ENCODE measurements at regions not wholly inside any gene's neighbourhood (a gene's known extent, or its start where the extent isn't known, plus 50 kb on each side); places are given as distances from the start of the nearest gene placed in this dataset.
A peak's percentile ranks its signal among the peaks of the same experiment; 100 is the strongest.

DNA sequence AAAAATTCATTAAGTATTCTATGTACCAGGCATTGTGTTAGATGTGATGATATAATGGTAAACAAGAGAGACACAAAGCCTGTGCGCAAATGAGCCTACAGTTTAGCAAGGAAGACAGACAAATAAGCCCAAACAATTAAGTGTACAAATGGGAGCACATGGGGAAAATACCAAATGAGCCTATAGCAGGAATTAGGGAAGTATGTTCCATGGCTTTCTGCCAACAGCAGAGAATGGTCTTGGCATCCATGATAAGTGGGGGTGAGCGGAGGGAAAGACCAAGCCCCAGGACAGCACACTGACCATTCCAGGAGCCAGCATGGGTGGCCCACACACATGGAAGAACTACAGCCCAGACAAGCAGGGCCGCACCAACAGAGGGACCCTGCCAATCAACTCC lies 369.7 kb downstream of the DEPDC1B start:
- DNase-seq: no peak

DNA sequence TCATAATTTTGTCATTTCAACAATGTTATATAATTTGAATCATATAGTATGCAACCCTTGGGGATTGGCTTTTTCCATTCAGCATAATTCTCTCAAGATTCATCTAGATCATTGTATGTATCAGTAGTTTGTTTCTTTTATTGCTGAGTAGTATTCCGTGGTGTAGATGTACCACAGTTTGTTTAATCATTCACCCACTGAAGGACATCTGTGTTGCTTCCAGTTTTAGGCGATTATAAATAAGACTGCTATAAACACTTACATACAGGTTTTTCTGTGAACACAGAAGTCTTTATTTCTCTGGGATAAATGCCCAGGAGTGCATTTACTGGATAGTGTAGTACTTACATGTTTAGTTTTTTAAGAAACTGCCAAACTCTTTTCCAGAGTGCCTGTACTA lies 374.1 kb downstream of the DEPDC1B start:
- no peak for DNase-seq

DNA sequence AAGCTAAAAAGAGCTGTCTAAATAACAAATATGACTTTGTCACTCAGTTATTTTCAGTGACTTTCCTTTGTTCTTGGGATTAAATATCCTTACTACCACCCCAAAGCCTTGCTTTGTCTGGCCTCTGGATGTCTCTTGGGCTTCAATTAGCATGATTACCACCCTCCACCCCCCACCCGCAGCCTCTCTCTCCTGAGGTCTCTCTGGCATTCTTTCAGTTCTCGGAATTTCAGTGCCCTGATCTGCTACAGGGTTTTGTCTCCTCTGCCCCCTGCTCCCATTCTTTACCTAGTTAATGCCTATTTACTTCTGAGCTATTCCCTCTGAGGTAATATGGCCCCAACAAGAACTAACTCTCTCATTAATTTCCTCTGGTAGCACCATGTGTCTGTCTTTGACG lies 376.4 kb downstream of the DEPDC1B start:
- DNase-seq: no peak

DNA sequence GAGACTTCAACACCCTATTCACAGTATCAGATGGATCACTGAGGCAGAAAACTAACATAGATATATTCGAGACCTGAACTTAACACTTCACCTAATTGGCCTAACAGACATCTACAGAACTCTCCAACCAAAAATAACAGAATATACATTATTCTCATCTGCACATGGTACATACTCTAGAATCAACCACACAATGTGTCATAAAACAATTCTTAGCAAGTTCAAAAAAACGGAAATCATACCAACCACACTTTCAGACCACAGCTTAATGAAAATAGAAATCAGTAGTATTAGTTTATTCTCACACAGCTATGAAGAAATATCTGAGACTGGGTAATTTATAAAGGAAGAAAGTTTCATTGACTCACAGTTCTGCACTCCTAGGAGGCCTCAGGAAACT lies 387.9 kb downstream of the DEPDC1B start:
- DNase-seq: no peak

DNA sequence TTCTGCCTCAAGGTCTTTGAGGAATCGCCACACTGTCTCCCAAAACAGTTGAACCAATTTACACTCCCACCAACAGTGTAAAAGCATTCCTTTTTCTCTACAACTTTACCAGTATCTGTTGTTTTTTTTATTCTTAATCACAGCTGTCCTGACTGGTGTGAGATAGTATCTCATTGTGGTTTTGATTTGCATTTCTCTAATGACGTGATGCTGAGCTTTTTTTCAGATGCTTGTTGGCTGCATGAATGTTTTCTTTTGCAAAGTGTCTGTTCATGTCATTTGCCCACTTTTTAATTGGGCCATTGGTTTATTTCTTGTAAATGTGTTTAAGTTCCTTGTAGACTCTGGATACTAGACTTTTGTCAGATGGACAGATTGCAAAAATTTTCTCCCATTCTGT lies 400.0 kb downstream of the DEPDC1B start:
- no peak for DNase-seq

DNA sequence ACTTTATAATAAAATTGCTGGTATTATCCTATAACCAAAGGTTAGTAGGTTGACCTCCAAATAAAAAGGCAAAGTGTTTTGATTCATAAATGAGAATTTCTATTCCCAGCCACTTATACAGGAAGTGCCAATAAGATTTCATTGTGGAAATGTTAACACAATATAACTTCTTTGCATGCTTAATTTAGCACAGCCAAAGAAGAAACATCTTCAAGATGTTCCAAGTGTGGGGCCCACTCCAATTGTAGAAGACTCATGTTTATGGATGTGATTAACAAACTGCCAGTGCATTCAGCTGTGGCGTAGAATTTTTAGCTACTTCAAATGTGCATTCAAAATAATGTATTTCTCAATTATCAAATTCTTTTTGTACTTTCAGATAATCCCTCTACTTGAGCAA lies 402.3 kb downstream of the DEPDC1B start:
- DNase-seq: no peak

DNA sequence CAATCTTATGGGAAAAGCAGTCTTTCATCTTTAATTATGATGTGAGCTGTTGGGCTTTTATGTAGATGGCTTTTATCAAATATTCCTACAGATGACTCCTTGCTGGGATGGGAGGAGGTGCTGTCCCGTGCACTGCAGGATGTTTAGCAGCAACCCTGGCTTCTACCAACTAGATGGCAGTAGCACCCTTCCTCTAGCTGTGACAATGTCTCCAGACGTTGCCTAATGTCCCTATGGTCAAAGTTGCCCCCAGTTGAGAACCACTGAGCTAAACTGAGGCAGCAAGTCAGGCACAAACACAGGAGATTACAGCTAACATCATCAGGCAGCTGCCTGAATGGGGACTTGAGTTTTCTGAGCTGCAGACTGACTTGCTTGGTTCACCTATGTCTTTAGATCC lies 401.9 kb upstream of the PDE4D start:
- DNase-seq: no peak

DNA sequence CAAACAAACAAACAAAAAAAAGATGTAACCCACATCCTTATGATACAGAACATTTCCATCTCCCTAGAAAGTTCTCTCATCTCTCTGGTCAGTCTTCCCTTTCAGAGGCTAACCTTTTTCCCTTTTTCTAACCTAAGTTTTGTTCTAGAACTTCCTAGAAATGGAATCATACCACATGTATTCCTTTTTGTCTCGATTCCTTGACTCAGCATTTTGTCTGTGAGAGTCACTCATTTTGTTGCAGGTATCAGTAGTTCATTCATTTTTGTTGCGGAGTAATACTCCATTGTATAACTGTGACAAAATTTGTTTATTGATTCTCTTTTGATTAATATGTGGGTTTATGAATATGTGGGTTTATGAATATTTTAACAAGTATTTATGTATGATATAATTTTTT lies 400.0 kb upstream of the PDE4D start:
- no peak for DNase-seq

DNA sequence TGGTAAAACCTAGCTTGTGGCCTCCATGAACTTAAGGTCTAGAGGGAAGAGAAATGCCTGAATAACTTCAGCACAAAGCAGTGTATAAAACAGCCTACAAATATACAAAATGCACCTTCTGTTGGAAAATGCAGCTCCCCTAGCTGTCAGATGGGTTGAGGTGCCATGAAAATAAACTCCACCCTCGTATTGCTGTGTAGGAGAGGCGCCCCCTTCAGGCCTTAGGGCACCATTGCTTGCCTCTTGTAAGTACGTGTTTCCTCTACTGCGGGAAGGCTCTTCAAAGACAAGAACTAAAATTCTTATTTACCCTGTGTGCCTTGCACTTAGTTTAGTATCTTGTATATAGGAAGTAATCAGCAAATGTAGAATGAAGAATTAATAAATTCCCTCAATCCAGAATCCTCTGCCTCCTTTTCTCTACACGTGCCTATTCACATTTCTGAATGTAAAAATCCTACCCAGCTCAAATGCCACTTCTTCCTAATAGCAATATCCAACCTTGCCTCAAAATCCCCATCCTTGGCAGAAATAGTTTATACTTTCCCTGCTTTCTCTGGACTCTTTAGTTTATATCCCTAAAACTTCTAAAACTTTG lies 393.7 kb upstream of the PDE4D start:
- DNase-seq: peak; percentile 1

DNA sequence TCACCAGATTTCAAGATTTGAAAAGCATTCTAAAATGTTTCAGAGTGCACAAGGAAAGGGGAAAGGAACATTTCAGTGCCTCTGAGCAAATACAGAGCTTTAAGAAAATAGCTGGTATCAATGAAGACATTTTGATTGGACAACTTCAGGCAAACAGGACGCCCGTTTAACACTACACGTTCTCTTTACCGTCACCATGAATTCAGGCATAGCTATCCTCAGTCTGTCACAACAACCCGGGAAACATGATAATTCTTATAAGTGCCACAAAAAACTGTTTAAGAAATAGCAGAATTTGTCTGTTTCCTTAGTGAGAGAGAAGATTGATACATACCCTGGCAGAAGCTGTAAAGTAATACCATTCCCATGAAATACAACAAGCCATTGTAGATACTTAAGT lies 392.4 kb upstream of the PDE4D start:
- DNase-seq: no peak

DNA sequence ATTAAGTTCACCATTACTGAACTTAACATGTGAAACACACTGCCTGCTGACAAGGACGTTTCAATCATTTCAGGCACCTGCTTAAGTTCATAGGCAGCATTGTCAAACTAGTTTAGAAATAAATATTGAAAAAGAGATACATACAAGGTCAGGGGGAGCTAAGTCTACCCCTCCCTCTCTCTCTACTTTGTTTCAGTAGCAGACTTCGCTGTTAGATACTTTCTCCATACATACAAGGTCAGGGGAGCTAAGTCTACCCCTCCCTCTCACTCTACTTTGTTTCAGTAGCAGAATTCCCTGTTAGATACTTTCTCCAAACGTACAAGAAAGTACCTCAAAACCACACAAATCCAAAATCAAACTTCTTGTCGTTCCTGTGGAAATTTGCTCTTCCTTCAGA lies 387.4 kb upstream of the PDE4D start:
- DNase-seq: no peak

DNA sequence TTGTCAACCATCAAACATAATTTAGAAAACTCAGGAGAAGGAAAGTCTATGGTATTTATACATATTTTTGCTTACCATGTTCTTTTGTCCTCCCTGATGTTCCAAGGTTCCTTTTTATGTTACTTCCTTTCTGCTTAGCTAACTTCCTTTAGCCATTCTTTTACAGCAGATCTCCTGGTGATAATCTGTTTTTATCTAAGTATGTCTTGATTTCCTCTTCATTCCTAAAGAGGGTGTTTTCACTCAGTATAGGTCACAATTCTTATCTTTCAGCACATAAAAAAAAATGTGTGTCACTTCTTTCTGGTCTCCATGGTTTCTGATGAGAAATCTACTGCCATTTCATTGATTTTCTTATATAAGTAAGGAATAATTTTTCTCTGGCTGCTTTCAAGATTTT lies 384.4 kb upstream of the PDE4D start:
- no peak for DNase-seq

DNA sequence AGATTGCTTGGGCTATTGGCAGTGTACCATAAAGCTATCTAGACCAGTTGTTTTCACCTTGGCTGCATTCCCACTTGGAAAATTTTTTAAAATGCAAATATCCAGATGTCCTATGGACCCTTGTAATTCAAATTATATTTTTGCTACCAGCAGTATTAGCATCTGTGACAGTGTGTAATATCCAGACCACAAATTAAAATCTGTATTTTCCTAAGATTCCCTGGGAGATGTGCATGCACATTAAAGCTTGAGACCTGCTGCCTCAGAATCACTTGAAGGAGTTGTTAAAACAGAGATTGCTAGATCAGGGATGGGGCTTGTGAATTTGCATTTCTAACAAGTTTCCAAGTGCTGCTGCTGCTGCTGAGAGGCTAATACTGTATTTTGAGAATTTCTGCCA lies 381.2 kb upstream of the PDE4D start:
- DNase-seq: no peak

DNA sequence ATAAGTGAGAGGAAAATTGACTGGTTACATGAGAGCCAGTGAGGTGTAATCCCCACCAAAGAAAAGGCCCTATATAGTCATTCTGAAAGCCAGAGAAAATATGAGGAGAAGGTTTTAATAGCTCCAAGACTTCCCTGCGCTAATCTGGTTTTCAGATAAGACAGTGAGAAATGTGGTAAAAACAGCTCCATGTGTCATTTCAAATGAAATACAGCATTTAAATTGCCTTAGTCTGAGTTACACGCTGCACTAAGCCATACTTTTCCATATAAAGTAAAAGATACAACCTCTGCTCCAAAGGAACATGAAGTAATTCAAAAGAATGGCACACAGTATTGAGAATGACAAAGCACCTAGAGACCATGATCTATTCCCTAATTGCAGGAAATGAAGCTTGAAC lies 378.0 kb upstream of the PDE4D start:
- no peak for DNase-seq

DNA sequence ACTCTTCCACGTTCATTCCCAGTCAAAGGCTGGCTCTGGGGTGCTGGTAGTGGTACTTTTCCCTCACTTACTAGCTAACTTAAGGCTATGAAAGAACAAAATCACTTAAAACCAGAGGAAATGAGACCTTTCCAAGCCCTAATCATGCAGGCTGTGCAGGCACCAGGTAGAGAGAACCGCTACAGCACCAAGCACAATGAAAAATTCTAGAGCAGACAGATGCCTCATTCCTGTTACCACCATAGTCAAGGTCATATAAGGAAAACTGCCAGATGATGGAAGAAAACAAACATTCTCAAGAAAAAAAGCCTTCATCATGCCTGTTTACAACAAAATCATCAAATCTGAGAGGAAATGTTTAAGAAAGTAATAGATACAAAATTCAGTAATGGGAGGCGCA lies 374.4 kb upstream of the PDE4D start:
- DNase-seq: no peak

DNA sequence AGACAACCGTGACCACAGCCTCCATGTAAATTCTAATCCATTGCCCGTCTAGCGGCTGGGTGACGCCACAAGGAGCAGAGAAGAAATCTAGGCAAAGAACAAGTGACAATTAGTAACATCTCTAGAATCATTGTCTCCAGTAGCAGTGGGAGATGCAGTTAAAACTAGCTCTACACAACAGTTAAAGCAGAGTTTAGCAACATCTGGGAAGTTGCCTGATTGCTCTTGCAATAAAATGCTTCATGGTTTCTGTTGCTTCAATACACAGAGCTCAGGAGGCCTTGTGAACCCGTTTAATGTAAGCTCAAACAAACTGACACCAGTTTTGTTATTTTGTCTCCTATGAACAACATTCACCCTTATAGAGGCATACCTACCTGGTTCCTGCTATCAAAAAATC lies 369.8 kb upstream of the PDE4D start:
- DNase-seq: no peak

DNA sequence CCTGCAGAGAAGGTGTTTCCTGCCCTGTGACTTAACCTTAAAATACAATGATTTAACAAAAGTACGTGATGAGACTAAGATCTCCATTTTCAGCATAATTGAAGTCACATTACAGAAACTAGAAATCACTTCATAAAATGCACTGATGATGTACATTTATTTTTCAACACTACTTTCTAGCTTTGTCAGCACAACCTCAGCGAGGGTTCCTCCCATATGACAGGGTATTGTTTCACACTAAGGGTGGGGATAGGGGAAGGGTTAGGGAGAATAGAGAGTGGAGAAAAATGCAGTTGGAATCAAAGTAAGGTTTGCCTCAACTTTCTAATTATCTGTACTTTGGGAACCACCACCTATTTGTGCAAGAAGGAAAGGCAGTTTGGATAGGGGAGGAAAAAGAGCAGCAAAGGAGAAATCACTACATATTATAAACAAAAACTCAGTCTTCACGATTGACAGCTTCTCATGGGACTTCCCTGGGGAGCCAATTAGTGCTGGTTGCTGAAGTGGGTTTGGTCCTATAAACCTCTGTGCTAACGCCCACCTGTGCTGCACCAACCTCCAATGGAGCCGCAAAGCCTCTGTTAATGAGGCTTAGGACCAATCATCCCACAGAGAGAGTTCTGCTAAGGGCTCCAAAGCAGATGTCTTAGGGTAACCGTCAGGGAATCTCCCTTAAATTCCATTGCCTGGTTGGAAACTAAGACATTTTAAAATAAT lies 369.2 kb upstream of the PDE4D start:
- DNase-seq: no peak

DNA sequence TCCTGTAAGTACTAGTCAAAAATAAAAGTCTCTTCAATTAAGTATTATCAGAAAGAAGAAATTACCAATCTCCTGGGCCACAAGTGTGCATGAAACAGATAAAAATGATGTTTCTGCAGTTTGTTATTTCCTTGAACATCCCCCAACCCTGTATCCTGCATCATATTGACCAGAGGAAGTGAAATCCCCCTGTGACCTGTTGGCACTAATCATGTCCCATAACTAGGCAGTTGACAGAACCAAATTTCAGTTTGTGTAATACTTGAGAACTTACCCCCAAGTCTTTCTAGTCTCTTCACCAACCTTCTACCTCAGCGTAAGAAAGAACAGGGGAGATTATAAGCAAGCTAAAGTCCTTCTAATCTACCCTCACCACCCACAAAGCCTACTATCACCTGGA lies 368.2 kb upstream of the PDE4D start:
- DNase-seq: no peak

DNA sequence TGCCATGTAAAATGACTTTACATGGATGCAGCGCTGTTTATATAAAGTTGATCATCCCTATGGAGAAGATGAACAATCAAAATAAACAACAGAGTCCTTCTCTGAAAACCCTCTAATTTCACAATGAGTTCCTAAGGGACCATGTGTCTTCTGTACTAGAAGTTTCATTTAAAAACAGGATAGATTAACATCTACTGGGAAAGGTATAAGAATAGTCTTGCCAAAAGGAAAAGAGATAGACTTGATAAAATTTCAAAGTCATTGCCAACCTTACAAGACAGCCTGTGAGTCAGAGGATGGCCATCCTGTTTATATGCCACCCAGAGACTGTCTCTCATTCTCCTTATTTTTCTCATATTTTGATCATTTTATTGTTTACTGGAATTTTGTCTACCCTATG lies 367.1 kb upstream of the PDE4D start:
- DNase-seq: no peak

DNA sequence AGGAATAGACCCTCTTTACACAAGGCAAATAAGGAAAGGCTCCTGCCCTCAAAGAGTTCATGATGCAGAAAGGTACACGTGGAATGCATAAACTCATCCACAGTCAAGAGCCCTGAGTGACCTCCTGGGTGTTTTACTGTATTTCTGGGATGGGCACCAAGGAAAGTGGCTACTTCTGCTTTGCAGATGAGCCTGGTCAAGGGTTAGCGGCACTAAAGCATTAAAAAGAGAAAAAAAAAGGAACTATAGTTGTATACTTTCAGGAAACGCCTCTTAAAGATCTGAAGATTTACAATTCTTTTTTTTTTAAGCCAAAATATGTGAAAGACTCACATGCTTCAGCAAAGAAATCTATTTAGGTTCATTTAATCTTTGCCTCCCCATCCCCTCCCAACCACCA lies 366.2 kb upstream of the PDE4D start:
- DNase-seq: no peak

DNA sequence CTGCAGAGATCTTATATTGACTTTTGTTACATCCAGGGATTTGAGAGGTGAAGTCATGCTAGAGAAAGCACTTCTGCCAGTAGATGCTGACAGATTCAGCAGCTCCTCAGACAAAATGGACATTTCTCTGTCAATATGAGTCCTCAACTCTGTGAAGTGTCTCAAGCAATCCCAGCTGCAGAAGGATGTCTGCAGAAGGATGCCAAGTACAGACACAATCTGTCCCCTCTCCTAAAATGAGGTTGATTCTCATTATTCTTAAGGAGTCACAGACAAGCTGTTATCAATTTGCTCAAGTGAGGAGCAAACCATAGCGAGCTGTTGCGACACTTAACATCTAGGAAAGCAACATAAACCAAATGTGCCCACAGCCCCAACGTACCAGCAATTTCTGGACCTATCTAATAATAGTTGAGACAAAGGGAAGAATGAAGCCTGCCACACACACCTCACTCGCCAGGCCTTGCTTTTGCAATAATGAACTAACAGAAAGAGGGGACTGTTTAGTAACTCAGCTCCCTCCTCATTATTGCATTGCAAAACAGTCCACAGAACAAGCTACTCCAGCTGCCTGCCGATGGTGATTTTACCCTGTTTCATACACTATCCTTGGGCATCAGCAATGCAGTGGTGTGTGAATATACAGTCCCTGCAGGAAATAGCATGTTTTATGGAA lies 364.2 kb upstream of the PDE4D start:
- DNase-seq: no peak

DNA sequence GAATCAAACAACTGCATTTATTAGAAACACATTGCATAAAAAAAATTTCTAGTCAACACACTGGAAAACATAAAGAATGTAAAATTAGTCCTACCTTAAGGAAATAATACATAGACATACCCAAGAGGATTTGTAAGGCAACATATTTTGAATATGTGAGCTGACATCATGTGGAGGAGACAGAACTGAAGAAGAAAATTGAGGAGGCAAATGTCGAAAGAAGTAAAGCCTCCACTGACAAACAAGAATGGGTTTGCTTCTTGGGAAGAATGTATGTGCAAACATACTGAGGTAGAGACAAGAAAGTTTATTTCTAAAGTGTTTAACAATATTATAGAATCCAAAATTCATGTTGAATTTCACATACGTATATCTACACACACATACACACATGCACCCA lies 363.0 kb upstream of the PDE4D start:
- no peak for DNase-seq

DNA sequence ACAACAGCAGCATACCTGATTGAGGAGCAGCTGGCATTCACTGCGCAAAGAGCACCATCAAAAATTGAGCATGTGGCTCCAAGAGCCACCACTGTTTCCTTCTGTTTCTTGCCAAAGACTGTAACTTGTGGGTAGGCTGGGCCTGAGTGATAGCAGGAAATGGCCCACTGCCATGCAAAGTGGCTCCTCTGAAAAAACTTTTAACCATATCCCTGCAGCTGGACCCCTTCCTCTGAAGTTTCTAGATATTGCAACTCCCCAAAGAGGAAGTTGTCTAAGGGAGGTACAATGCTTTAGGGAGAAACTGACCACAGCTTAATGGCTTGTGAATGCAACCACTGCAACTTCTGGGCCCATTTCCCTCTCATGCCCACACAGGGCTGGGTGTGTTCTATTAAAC lies 355.4 kb upstream of the PDE4D start:
- no peak for DNase-seq

DNA sequence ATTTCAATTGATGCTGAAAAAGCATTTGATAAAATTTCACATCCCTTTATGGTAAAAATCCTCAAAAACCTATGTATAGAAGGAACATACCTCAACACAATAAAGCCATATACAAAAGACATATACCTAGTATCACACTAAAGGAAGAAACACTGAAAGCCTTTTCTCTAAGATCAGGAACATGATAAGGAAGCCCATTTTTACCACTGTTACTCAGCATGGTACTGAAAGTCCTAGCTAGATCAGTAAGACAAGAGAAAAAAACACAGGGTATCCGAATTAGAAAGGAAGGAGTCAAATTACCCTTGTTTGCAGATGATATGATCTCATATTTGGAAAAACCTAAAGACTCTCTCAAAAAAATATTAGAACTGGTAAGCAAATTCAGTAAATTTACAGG lies 350.2 kb upstream of the PDE4D start:
- DNase-seq: no peak
